HG03060 (cell line): ENCODE measurements at regions not wholly inside any gene's neighbourhood (a gene's known extent, or its start where the extent isn't known, plus 50 kb on each side); places are given as distances from the start of the nearest gene placed in this dataset.

Experiments
- ATAC-seq: cut with Tn5 transposase; IDR thresholded peaks from one replicate; pipeline ENCODE4 v1.9.1; 2021; ENCODE audit warnings: low read depth, moderate number of reproducible peaks; ENCODE audit not compliant: unreplicated experiment

- no peak for ATAC-seq
Observed at GRCh38 chr9:88326936-88327335, 61.3 kb upstream of the SPIN1 start.

- no peak for ATAC-seq
Observed at GRCh38 chr9:88326015-88326414, 62.2 kb upstream of the SPIN1 start.

DNA sequence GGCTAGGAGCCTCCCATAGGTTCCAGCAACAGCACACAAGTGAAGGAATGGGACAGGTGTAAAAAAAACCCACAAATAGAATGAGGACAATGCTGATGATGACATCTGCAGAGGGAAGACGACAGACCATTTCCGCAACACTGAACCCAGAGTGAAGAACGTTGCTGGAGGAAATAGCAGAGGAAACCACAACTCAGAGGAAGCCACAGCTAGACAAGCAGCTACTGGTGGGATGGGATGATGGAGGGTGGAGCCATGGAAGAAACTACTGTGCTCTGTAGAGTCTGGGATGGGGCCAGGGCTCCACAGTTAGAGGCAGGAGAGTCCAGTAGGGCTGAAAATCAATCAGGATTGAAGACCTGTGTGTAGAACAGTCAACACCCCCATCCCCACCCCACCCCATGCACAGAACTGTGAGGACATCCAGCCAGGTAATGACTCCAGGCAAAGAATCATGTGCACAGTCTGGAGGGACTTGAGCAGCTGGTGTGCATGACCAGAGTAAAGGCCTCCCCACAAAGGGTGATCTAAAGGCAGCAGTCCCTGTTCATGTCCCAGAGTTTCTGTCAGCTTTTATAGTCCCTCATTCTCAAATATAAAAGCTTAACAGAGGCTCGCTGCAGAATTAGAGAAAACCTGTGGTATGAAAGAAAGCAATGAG is 65.2 kb upstream of the SPIN1 start:
- ATAC-seq, result no peak

DNA sequence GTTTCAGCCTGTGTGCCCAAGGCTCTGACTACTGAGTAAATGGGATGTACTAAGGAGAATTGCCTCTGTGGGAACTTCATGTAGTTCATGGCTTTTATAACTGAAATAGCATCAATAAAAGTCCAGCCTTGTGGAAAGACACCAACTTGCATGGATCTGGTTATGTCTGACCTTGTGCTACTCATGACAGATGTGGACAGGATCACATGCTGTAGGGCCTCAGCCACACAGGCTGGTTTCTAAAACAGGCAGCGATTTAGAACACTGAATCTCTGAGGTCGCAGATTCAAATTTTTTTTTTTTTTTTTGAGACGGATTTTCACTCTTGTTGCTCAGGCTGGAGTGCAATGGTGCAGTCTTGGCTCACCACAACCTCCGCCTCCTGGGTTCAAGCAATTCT is 66.5 kb upstream of the SPIN1 start:
- ATAC-seq, result no peak

DNA sequence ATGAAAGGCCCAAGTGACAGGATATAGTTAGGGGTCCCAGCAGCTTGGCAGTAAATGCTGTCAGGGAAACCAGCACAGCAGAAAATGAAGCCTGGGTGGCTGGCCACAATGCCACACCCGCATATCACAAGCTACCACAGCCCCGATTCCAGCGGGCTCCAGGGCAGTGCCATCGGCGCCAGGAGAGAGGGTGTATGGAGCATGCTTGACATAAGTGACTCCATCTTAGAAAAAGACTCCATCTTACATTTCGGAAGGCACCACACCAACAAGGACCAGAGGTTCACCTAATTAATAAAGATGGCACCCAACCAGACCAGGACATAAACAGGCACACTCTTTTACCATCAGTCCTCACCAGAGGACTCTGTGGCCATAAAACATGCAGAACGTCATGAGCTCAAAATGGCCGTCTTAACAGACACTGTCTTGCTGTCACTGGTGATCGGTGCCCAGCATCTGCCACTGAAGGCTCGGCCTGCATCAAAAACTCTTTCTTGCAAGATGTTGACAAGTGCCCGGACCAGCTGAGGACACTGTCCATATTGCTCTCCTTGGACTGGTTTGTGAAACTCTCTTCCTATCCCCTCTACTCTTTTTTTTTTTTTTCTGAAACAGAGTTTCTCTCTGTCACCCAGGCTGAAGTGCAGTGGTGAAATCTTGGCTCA is 67.4 kb upstream of the SPIN1 start:
- no peak for ATAC-seq

- no peak for ATAC-seq
Observed at GRCh38 chr9:88319936-88320747, 68.1 kb upstream of the SPIN1 start.

DNA sequence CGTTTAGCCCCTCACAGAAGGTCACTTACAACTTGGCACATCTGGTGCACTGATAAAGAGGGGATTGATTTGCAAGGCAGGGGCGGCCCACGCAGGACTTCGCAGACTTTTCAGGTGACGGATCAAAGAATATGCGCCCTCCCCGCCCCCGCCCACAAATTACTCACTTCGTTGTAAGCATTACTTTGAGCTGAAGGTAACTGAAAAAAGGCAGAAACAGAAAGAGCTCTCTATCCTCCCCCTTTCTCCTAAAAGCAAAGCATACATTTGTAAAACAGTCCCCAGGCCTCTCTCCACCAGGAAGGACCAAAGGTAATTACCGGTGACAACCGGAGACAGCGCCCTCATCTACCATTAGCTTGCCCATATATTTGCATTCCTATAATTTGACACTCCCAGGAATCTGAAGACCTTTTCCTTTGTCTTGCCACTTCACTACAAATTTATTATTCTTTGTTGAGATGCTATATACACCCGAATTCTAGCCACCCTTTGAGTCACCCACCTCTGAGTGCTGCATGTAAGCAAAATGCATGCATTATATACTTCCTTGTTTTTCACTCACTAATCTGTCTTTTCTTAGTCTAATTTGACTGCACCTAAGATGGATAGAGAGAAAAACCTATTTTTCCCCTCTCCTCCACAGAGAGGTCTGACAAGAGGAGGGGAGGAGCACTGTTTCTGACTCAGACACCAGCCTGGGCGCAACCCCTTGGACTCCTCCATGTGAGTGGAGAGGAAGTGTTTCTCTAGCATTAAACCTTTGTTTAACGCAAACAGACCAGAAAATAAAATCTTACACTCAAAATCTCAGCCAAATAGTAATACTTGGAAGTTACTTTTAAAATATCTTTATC is 74.7 kb upstream of the SPIN1 start:
- ATAC-seq, result no peak

DNA sequence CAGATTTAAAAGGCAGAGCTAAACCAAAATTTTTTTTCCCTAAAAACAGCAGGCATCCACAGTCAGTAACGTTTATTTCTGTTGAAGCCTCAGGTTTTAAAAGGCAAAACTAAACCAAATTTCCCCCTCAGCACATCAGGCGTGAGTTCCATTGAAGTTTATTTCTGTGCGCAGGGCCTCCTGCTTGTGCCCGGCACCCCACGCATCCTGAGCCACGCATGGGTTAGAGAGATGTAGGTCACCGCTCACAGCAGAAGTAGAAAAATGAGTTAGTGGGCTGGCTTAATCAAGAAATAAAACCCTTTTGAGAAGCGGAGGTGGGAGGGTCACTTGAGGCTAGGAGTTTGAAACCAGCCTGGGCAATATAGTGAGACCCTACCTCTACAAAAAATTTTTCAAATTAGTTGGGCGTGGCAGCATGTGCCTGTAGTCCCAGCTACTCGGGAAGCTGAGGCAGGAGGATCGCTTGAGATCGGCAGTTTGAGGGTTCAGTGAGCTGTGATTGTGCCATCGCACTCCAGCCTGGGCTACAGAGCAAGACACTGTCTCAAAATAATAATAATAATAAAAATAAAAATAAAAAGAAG is 75.6 kb upstream of the SPIN1 start:
- no peak for ATAC-seq

DNA sequence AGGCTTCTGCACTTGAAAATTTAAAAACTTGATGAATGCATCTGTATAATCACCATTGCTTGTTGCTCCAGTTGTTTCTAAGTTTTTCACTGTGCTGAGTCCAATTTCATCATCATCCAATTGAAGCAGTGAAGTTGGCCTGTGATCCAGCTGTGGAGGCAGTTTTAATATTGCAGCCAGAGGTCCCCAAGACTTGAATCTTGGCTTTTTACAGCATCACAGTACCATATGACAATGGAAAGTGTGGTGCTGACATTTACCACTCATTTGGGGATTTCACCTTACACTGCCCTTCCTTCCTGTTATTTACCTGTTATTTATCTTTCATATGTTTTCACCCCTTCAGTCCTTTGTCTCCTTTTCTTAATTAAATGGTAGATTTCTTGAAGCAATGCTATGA is 76.2 kb upstream of the SPIN1 start:
- ATAC-seq, result no peak

DNA sequence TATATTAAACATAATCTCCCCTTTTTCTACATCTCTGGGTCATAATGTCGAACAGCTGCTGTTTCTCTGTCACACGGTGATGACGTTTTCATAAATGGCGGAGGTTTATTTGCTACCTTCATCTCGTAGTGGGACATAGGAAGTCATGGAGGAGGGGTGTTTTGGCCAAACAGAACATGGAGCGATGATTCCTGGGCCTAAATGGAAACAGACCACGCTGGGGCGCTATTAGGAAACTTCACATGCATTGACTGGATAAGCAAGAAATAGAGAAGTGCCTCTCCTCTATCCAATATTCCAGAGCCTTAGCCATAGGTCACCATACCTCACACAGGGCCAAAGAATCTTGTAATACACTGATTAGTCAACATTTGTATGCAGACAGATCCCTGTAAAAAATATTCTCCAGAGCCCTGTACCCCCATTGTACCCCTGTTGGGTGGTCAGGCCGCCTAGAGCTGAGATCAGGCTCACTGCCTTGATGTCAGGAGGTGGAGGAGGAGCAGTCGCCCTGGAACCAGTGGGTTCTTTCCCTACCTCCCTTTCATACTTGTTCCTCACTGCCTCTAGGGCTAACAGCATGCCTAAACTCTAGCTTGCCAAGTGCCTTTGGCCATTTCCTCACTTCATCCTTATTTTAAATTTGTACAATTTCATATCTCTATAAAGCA is 77.8 kb upstream of the SPIN1 start:
- ATAC-seq, result no peak

DNA sequence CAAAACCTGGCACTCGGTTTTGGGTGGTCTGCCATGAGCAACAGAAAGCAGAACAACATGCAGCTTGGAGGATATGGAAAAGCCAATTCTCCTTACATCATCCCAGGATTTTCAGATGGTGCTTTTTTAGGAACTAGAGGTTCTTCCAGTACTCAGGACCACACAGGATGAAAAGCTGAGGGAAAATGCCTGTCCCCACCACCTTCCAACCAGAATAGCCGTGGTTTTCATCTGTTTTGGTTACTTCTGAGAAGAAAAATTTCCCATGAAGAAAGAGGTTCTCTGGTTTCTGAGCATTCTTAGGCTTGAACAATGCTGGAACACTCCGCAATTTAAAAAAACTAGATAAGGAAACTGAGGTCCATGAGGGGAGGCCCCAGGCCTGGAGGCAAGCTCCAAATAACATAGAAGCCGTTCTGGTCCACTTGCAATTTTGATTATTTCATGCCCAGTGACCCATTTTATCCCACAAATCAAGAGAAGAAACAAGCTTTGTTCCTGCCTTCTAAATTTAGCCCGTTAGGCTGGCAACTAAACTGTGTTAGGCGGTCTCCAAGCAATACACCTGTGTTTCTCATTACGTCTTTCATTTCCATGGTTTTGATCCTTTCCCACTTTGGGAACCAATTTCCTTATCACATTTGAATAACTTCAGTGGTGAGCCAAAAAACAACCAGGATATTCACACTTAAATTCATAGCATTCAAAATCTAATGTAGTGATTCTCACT is 79.2 kb upstream of the SPIN1 start:
- ATAC-seq, result no peak

DNA sequence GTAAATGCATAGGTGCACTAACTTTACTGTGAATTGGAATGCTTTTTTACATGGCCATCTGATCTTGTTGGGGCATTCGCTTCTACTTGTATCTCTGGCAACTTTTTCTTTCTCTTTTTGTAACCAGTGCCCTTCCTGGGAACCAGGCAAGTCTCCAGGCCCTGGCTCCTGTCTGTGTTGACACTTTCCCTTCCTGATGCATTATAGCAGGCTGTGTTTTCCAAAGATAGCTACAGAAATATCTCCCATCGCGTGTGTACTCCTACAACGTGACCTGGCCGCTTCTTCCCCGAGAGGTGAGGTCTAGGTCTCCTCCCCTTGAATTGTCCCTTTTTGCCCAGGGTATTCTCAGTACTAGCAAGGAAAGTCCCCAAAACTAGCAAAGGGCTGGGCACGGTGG is 81.1 kb upstream of the SPIN1 start:
- no peak for ATAC-seq

DNA sequence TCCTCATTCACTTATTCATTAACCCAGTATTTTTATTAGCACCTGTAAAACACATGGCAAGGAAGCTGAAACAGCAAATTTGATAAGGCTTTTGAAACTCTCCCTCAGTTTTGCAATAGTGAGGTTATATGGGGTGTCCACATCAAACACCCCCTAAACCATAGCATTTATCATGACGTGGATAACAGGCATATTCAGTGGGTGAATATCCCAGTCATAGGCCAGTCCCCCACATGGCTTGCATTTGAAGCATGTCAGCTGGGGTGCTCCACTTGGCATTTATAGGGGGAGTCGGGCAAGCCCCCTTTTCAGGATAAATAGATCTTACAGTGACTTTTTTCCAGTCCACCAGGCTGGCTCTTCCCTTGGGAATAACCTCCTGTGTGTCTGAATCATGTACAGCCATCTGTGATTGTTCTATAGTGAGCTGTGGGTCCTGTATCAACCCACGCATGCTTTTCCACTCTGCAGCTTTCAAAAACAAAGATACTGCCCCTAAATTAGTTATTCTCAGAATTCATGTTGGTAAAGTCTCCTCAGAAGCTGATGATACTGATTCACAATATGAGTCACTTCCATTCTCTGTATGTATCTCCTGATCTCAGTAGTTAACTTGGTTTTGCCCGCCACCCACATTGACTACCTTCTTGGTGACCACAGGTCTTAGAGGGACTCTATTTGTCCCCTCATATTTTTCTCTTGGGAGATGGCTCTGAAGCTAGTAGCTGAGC is 84.4 kb upstream of the SPIN1 start:
- ATAC-seq, result peak; percentile 94

DNA sequence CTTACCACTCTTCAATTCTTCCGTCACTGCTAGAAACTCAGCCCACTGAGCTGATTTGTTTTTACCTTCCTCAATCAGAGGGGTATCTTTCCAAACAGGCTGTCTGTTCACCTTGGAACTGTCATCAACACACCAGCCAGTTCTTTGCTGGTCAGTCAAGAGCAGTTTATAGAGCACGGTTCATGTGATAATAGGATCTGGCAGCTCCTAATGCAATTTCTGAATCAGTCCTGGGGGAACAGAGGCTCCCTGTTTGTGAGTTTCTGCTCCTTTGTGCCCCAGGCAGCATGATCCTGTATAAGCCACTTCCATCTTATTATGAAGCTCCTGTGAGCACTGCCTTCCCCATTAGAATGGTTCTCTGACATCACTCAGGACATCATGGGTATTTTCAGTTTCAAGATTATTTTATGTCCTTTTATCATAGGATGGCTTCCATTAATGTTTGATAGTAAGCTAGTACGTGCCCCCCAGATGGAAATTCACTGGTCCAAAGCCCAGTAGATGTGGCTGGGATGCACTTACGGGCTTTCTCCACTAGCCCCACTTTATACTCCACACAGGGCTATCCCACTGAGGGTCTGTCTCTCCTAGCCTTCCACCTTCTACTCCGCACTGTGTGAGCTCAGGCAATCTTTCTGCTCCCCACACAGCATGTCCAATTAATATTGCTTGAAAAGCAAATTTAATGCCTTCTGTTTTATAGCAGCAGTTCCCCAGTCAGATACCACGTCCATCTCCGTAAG is 85.5 kb upstream of the SPIN1 start:
- ATAC-seq, result no peak

DNA sequence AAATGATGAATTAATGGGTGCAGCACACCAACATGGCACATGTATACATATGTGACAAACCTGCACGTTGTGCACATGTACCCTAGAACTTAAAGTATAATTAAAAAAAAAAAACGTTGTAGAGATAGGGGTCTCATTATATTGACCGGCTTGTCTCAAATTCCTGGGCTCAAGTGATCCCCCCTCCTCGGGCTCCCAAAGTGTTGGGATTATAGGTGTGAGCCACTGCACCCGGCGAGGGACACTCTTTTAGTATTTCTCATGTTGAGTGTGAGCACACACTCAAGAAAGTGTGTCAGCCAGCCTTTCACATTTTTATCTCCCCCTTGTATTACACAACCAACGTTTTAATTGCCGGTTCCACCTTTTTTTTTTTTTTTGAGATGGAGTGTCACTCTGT is 87.7 kb upstream of the SPIN1 start:
- no peak for ATAC-seq

GRCh38 chr9:88291856-88292255 is 96.4 kb upstream of the SPIN1 start:
- ATAC-seq, result no peak

GRCh38 chr9:88291056-88291455 is 97.2 kb upstream of the SPIN1 start:
- no peak for ATAC-seq

DNA sequence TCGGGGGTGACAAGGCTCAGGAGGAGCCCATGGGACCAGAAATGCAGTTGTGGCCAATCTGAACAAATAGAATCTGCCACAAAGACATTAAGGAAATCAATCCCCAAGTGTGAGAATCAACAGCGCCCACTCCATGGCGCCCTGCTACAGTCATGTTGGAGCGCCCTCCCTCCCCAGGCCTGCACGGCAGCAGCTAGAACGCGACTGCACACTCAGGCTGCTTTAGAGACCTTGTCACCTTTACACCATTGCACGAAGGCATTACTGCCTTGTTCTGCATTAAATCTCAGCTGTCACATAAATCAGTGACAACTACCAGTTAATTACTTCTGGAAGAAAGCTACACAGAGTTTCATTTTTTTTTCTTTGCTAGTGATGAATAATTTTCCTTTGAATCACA is 98.7 kb upstream of the SPIN1 start:
- ATAC-seq, result no peak
